Fibroblast of the aortic adventitia (primary cell): ENCODE measurements at regions not wholly inside any gene's neighbourhood (a gene's known extent, or its start where the extent isn't known, plus 50 kb on each side); places are given as distances from the start of the nearest gene placed in this dataset.

Experiments used
- DNase-seq: peaks from one replicate; pipeline ENCODE4 v3.0.0-alpha.2; 2010; ENCODE audit warnings: low read depth
- H3K4me3 ChIP-seq: 2 replicates; pipeline ENCODE4 v1.5.1; 2011; ENCODE audit warnings: low read depth, mild to moderate bottlenecking, control low read depth, low read length, moderate library complexity
- CTCF ChIP-seq: IDR thresholded peaks from 2 replicates; pipeline ENCODE4 v1.5.1; 2011; ENCODE audit warnings: mild to moderate bottlenecking, low read length, control low read depth, inconsistent platforms; ENCODE audit not compliant: insufficient read depth

GRCh38 chr2:118731413-118731812 lies 116.0 kb downstream of the EN1 start:
- no peak overlapping the region for H3K4me3 ChIP-seq
- TF ChIP-seq CTCF = no peak
- no peak for DNase-seq

- no peak overlapping the region for H3K4me3 ChIP-seq
- no peak for DNase-seq
- no peak for TF ChIP-seq CTCF
Measured at GRCh38 chr2:118730405-118730804, 117.0 kb downstream of the EN1 start.

- DNase-seq = no peak
- no peak for TF ChIP-seq CTCF
- no peak overlapping the region for H3K4me3 ChIP-seq
Measured at GRCh38 chr2:118729760-118730159, 117.7 kb downstream of the EN1 start.

GRCh38 chr2:118728984-118729383 lies 118.5 kb downstream of the EN1 start:
- H3K4me3 ChIP-seq = no peak overlapping the region
- TF ChIP-seq CTCF = no peak
- DNase-seq = no peak

- DNase-seq = no peak
- no peak for TF ChIP-seq CTCF
- no peak overlapping the region for H3K4me3 ChIP-seq
Measured at GRCh38 chr2:118726821-118727220, 120.6 kb downstream of the EN1 start.

GRCh38 chr2:118723394-118723793 lies 124.1 kb downstream of the EN1 start:
- TF ChIP-seq CTCF = no peak
- DNase-seq = peak; percentile 54
- H3K4me3 ChIP-seq = no peak overlapping the region

GRCh38 chr2:118722976-118723375 lies 124.5 kb downstream of the EN1 start:
- DNase-seq = no peak
- TF ChIP-seq CTCF = no peak
- H3K4me3 ChIP-seq = no peak overlapping the region
